22Rv1 (cell line): ENCODE measurements at regions not wholly inside any gene's neighbourhood (a gene's known extent, or its start where the extent isn't known, plus 50 kb on each side); places are given as distances from the start of the nearest gene placed in this dataset.

Experiments used
- H3K27ac ChIP-seq: fragments of 450-650 bp; 2 replicates; pipeline ENCODE4 v1.5.1; 2017
- CTCF ChIP-seq: fragments of 450-650 bp; IDR thresholded peaks from 2 replicates; pipeline ENCODE4 v1.5.1; 2017; ENCODE audit warnings: mild to moderate bottlenecking
- ZFX ChIP-seq: fragments of 450-650 bp; IDR thresholded peaks from 2 replicates; pipeline ENCODE4 v1.6.1; 2017; ENCODE audit warnings: antibody characterized with exemption, borderline replicate concordance

DNA sequence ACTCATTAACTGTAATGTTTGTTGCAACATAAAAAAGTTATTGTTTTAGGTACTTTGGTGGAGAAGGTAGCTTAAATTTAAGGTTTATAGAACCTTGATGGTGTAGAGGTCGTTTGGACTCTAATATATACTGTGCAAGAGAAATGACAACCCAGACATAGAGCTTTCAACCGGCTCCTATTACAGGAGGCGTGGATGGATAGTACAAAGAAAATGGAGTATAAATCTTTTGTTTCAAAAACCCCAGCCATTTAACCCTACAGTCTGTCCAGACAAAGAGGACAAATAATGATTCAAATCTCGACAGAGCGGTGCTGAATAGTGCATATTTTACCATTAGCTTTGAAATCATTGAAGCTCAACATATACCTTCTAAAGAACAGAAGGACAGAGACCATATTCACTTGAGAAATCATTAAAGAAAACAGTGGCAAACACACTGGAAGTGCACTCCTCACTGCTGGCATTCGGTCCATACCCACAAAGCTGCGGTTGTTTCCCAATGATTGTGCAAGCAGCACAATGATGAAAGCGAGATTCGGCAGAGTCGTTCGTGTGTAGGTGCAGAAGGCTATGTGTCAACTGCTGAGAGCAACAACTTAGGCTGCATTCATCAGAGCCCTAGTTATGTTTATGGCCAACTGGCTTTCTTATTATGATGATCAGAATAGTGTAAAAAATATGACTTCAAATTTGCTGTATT lies 688.6 kb downstream of the NOVA1 start:
- no peak overlapping the region for H3K27ac ChIP-seq
- TF ChIP-seq ZFX (no peak), CTCF (no peak)

GRCh38 chr14:25908277-25909044 lies 689.4 kb downstream of the NOVA1 start:
- TF ChIP-seq CTCF (no peak), ZFX (no peak)

DNA sequence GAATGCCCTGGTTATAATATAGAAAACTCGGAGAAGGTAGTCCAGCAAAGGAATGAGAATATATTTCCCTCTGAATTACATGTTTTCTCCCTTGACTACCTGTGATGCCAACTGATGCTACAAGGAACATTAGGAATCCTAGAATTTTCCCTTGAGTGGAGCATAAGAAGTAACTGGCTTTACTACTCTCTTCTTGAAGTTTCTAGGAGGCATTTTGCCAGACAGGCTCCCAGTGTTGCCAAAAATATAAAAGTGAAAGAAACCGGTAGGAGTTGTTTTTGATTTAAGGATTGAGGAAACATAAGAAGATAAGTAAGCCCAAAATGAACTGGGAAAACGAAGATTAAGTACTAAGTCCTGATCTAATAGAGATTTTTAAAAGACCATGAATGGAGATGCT lies 693.4 kb downstream of the NOVA1 start:
- H3K27ac ChIP-seq: no peak overlapping the region
- TF ChIP-seq ZFX (no peak), CTCF (no peak)

More at GRCh38 chr14:25908277-25909044, 689.4 kb downstream of the NOVA1 start:
- H3K27ac ChIP-seq: no peak overlapping the region

GRCh38 chr14:25899197-25899596 lies 698.6 kb downstream of the NOVA1 start:
- H3K27ac ChIP-seq: no peak overlapping the region
- TF ChIP-seq ZFX (no peak), CTCF (no peak)

- TF ChIP-seq CTCF: no peak
- TF ChIP-seq ZFX: no peak
- no peak overlapping the region for H3K27ac ChIP-seq
Measured at GRCh38 chr14:25896777-25897176, 701.1 kb downstream of the NOVA1 start.

- H3K27ac ChIP-seq: no peak overlapping the region
- TF ChIP-seq CTCF (no peak), ZFX (no peak)
Measured at GRCh38 chr14:25895740-25896139, 702.1 kb downstream of the NOVA1 start.
